Cardiac muscle cell (in vitro differentiated cells and primary cell): ENCODE measurements at regions not wholly inside any gene's neighbourhood (a gene's known extent, or its start where the extent isn't known, plus 50 kb on each side); places are given as distances from the start of the nearest gene placed in this dataset.

Experiments used
- DNase-seq, 2 donors: peaks; one replicate each; pipeline versions ENCODE4 v3.0.0 to v3.0.0-alpha.2; 2010 to 2017; ENCODE audit warnings: low read depth in 1 of 2, low spot score in 1 of 2
- H3K27ac ChIP-seq: fragments of 200-600 bp; sonication (generic); 2 replicates; pipeline ENCODE4 v1.5.1; 2016
- H3K27me3 ChIP-seq: fragments of 200-600 bp; sonication (generic); 2 replicates; pipeline ENCODE4 v1.6.0; 2016; ENCODE audit warnings: control low read depth
- H3K36me3 ChIP-seq: fragments of 200-600 bp; sonication (generic); 2 replicates; pipeline ENCODE4 v1.5.1; 2016; ENCODE audit warnings: control low read depth
- H3K4me1 ChIP-seq: fragments of 200-600 bp; sonication (generic); 2 replicates; pipeline ENCODE4 v1.8.1; 2017; ENCODE audit warnings: low read depth, mild to moderate bottlenecking, mixed run types
- H3K4me3 ChIP-seq: fragments of 200-600 bp; sonication (generic); 2 replicates; pipeline ENCODE4 v1.5.1; 2016; ENCODE audit warnings: mild to moderate bottlenecking
- H3K9me3 ChIP-seq: fragments of 200-600 bp; sonication (generic); 2 replicates; pipeline ENCODE4 v1.5.1; 2017; ENCODE audit warnings: low read depth, mild to moderate bottlenecking, control low read depth
- TF ChIP-seq, protein P1 (sequence below): IDR thresholded peaks from 2 replicates; pipeline ENCODE4 v1.5.1; 2012; ENCODE audit warnings: low read depth, mild to moderate bottlenecking, low read length

DNA sequence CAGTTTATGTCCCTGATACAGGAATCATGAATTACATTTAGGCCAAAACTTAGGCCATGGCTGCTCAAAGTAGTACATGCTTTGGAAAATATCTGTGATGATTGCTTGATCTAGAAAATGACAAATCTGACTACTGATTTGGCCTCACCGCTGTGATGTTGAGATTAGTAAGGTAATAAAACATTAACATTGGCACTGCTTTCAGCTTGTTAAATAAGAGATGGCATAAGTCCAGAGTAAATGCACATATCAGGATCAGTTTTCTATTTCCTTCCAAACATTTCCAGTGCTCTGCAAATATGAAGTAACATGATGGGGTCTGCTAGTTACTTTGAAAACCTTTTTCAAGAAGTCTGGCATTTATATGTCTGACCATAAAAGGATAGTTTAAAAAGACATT, 687.3 kb upstream of the ACTRT1 start:
- no peak overlapping the region for H3K4me3 ChIP-seq
- TF ChIP-seq, protein P1, sequence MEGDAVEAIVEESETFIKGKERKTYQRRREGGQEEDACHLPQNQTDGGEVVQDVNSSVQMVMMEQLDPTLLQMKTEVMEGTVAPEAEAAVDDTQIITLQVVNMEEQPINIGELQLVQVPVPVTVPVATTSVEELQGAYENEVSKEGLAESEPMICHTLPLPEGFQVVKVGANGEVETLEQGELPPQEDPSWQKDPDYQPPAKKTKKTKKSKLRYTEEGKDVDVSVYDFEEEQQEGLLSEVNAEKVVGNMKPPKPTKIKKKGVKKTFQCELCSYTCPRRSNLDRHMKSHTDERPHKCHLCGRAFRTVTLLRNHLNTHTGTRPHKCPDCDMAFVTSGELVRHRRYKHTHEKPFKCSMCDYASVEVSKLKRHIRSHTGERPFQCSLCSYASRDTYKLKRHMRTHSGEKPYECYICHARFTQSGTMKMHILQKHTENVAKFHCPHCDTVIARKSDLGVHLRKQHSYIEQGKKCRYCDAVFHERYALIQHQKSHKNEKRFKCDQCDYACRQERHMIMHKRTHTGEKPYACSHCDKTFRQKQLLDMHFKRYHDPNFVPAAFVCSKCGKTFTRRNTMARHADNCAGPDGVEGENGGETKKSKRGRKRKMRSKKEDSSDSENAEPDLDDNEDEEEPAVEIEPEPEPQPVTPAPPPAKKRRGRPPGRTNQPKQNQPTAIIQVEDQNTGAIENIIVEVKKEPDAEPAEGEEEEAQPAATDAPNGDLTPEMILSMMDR = no peak
- no peaks in the 10 kb centered on the region for H3K9me3 ChIP-seq
- no peaks in the 10 kb centered on the region for H3K27me3 ChIP-seq
- DNase-seq = no peak
- no peak overlapping the region for H3K27ac ChIP-seq
- H3K4me1 ChIP-seq = peaks cover 6% of the 10 kb centered on the region
- no peaks in the 10 kb centered on the region for H3K36me3 ChIP-seq

GRCh38 chrX:128728943-128729342, 676.7 kb upstream of the ACTRT1 start:
- Histone ChIP-seq H3K36me3 (no peaks in the 10 kb centered on the region), H3K27ac (no peak overlapping the region), H3K4me3 (no peak overlapping the region), H3K27me3 (no peaks in the 10 kb centered on the region), H3K4me1 (no peaks in the 10 kb centered on the region), H3K9me3 (no peaks in the 10 kb centered on the region)
- TF ChIP-seq, protein P1 = no peak
- DNase-seq = no peak

DNA sequence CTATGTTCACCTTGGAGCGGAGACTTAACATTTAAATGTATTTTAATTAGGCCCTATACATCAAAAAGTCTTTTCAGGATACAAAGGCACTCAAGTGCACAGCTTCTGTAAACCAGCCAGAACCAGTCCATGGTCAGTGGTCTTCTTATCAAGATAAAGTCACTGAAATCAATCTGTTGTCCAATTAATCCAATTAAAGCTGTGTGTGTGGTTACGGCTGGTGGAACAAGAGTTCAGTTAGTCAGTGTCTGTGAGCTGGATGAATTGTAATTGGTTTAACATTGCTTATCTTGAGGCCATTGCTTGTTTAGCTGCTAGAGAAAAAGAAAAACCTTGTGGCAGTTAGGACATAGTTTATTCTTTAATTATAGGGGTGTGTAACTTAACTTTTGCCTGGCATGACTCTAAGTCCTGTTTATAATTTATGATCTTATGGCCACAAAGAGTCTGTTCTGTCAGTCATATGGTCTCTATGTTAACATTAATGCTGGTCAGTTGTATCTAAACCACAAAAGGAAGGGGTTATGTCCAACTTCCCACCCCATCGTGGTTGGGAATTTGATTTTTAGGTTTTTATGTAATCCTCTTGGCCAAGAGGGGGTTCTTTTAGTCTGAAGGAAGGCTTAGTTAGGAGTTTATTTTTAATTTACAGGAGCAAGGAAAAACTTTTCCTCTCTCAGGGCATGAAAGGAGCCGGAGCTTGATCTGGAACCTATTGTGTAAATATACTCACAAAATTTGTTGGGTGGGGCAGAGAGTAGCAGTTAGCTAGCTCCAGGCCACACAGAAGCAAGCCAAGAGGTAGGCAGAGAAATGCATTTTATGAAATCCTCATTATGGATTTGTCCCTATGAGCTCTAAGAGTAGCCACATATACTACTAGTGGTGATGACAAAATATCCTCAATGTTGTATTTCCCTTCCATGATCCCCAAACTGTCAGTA, 665.7 kb upstream of the ACTRT1 start:
- DNase-seq = no peak
- Histone ChIP-seq H3K27me3 (no peaks in the 10 kb centered on the region), H3K9me3 (no peaks in the 10 kb centered on the region), H3K27ac (no peak overlapping the region), H3K4me3 (no peak overlapping the region), H3K4me1 (no peaks in the 10 kb centered on the region), H3K36me3 (no peaks in the 10 kb centered on the region)
- TF ChIP-seq, protein P1 = no peak

- H3K4me3 ChIP-seq = no peak overlapping the region
- no peaks in the 10 kb centered on the region for H3K4me1 ChIP-seq
- H3K9me3 ChIP-seq = no peaks in the 10 kb centered on the region
- no peaks in the 10 kb centered on the region for H3K27me3 ChIP-seq
- H3K36me3 ChIP-seq = no peaks in the 10 kb centered on the region
- TF ChIP-seq, protein P1 = no peak
- H3K27ac ChIP-seq = no peak overlapping the region
- no peak for DNase-seq
Measured at GRCh38 chrX:128714425-128714824, 662.2 kb upstream of the ACTRT1 start.

- peaks cover 4% of the 10 kb centered on the region for H3K4me1 ChIP-seq
- no peak overlapping the region for H3K4me3 ChIP-seq
- H3K36me3 ChIP-seq = no peaks in the 10 kb centered on the region
- no peak for DNase-seq
- no peaks in the 10 kb centered on the region for H3K9me3 ChIP-seq
- H3K27ac ChIP-seq = no peak overlapping the region
- TF ChIP-seq, protein P1 = no peak
- no peaks in the 10 kb centered on the region for H3K27me3 ChIP-seq
Measured at GRCh38 chrX:128699716-128700285, 647.6 kb upstream of the ACTRT1 start.
